ENCODE measurements at regions not wholly inside any gene's neighbourhood (a gene's known extent, or its start where the extent isn't known, plus 50 kb on each side); places are given as distances from the start of the nearest gene placed in this dataset.

DNA sequence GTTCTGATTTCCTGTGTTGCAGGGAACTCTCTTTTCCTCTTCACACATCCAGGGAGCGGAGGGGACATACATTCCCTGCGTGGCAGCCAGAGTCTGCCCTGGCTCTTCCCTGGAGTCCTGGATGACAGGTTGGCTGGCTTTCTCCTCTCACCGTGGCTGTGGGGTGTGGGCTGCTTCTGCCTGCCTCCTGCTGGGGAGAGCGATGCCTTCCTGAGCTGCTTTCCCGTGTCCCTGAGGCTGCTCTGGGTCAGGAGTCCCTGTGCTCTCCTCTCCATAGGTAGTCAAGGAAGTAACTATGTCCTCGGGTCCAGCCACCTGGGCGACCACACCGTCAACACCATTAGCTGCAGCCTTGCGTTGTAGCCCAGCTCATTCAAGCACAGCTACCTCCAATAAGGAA is 451.7 kb downstream of the QKI start:
- Mint-ChIP-seq H3K9me3 (no peaks in the 10 kb centered on the region), H3K4me1 (ENCODE audit: low read depth) (no peaks in the 10 kb centered on the region), H3K4me3 (no peak overlapping the region), H3K27ac (no peak overlapping the region), H3K27me3 (peaks cover 26% of the 10 kb centered on the region), H3K36me3 (ENCODE audit: low read depth) (no peaks in the 10 kb centered on the region)
- Histone ChIP-seq H3K27ac (ENCODE audit: low read depth in 1 of 2, low read length in 2 of 2) (no peak overlapping the region), H3K27me3 (ENCODE audit: control insufficient read depth in 1 of 2, insufficient read depth in 2 of 2, low read length in 2 of 2) (peaks cover 0 to 2% of the 10 kb centered on the region in 2 experiments), H3K36me3 (ENCODE audit: insufficient read depth, low read length) (no peaks in the 10 kb centered on the region), H3K4me1 (ENCODE audit: insufficient read depth, low read length) (no peaks in the 10 kb centered on the region), H3K9me3 (ENCODE audit: control insufficient read depth in 1 of 2, insufficient read depth in 1 of 2, low read length in 2 of 2) (no peaks in the 10 kb centered on the region), H3K4me3 (ENCODE audit: low read length) (no peak overlapping the region)
- ATAC-seq (ENCODE audit: poor library complexity) (no peak), DNase-seq (no peak)
- TF ChIP-seq, protein P1, sequence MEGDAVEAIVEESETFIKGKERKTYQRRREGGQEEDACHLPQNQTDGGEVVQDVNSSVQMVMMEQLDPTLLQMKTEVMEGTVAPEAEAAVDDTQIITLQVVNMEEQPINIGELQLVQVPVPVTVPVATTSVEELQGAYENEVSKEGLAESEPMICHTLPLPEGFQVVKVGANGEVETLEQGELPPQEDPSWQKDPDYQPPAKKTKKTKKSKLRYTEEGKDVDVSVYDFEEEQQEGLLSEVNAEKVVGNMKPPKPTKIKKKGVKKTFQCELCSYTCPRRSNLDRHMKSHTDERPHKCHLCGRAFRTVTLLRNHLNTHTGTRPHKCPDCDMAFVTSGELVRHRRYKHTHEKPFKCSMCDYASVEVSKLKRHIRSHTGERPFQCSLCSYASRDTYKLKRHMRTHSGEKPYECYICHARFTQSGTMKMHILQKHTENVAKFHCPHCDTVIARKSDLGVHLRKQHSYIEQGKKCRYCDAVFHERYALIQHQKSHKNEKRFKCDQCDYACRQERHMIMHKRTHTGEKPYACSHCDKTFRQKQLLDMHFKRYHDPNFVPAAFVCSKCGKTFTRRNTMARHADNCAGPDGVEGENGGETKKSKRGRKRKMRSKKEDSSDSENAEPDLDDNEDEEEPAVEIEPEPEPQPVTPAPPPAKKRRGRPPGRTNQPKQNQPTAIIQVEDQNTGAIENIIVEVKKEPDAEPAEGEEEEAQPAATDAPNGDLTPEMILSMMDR (IDR thresholded peaks at IDR 0.05), result no peak
- POLR2A ChIA-PET, result no interaction called here
- intact Hi-C loops (cut with DNase I, micrococcal nuclease), result no loop called here
- CTCF ChIA-PET, result no interaction called here

DNA sequence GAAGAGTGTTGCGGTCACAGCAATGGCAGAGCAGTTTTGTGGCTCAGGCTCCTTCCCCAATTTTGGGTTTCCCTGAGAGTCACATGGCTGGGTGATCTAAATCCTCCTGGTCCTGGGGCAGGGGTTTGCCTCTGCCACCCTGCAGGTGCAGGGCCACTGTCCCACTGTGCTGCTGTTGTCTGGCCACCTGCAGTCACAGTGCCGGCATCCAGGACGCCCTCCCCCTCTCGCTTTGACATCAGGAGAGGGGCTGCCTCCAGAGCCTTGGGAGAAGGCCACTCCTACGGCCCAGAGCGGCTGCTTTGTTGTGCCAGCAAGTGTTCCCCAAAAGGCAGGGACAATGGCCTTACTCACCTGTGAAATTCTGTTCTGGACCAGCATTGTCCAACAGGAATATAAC is 449.0 kb downstream of the QKI start:
- ChIA-PET CTCF (no interaction called here), POLR2A (no interaction called here)
- no peaks in the 10 kb centered on the region for H3K36me3 ChIP-seq (ENCODE audit: insufficient read depth, low read length)
- Mint-ChIP-seq H3K36me3 (ENCODE audit: low read depth) (no peaks in the 10 kb centered on the region), H3K9me3 (no peaks in the 10 kb centered on the region), H3K4me3 (no peak overlapping the region), H3K27me3 (peaks cover 35% of the 10 kb centered on the region), H3K27ac (no peak overlapping the region), H3K4me1 (ENCODE audit: low read depth) (no peaks in the 10 kb centered on the region)
- no peak for ATAC-seq (ENCODE audit: poor library complexity)
- TF ChIP-seq, protein P1 (IDR thresholded peaks at IDR 0.05), result no peak
- H3K27ac ChIP-seq (ENCODE audit: low read depth in 1 of 2, low read length in 2 of 2), result no peak overlapping the region
- no peak overlapping the region for H3K4me3 ChIP-seq (ENCODE audit: low read length)
- no peak for DNase-seq
- peaks cover 6% of the 10 kb centered on the region in 2 experiments for H3K27me3 ChIP-seq (ENCODE audit: control insufficient read depth in 1 of 2, insufficient read depth in 2 of 2, low read length in 2 of 2)
- intact Hi-C loops (cut with DNase I, micrococcal nuclease), result no loop called here
- H3K4me1 ChIP-seq (ENCODE audit: insufficient read depth, low read length), result peaks cover 5% of the 10 kb centered on the region
- H3K9me3 ChIP-seq (ENCODE audit: control insufficient read depth in 1 of 2, insufficient read depth in 1 of 2, low read length in 2 of 2), result no peaks in the 10 kb centered on the region

DNA sequence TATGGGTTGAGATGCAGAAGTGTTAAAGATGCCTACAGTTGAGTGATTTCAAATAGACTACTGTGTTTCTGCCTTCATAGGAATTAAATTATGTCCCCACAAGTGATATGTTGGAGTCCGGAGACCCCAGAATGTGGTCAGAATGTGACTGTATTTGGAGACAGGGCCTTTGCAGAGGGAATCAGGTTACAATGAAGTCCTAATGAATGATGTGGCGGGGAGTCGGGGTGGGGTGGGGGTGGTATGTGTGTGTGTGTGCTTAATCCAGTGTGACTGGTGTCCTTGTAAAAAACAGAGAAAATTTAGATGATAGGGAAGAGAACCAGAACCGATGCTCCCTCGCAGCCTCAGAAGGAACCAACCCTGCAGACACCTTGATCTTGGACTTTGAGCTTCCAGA is 448.2 kb downstream of the QKI start:
- ATAC-seq (ENCODE audit: poor library complexity) (no peak), DNase-seq (no peak)
- Histone ChIP-seq H3K27me3 (ENCODE audit: control insufficient read depth in 1 of 2, insufficient read depth in 2 of 2, low read length in 2 of 2) (peaks cover 6 to 10% of the 10 kb centered on the region in 2 experiments), H3K4me3 (ENCODE audit: low read length) (no peak overlapping the region), H3K4me1 (ENCODE audit: insufficient read depth, low read length) (peaks cover 5% of the 10 kb centered on the region), H3K9me3 (ENCODE audit: control insufficient read depth in 1 of 2, insufficient read depth in 1 of 2, low read length in 2 of 2) (no peaks in the 10 kb centered on the region), H3K27ac (ENCODE audit: low read depth in 1 of 2, low read length in 2 of 2) (no peak overlapping the region), H3K36me3 (ENCODE audit: insufficient read depth, low read length) (no peaks in the 10 kb centered on the region)
- intact Hi-C loops (cut with DNase I, micrococcal nuclease), result no loop called here
- peaks cover 35% of the 10 kb centered on the region for H3K27me3 Mint-ChIP-seq
- no peaks in the 10 kb centered on the region for H3K4me1 Mint-ChIP-seq (ENCODE audit: low read depth)
- CTCF ChIA-PET, result no interaction called here
- H3K27ac Mint-ChIP-seq, result no peak overlapping the region
- no peak overlapping the region for H3K4me3 Mint-ChIP-seq
- POLR2A ChIA-PET, result no interaction called here
- no peaks in the 10 kb centered on the region for H3K36me3 Mint-ChIP-seq (ENCODE audit: low read depth)
- no peaks in the 10 kb centered on the region for H3K9me3 Mint-ChIP-seq
- TF ChIP-seq, protein P1 (IDR thresholded peaks at IDR 0.05), result no peak

All from CD4-positive, alpha-beta T cell (primary cell).